ENCODE measurements at regions not wholly inside any gene's neighbourhood (a gene's known extent, or its start where the extent isn't known, plus 50 kb on each side); places are given as distances from the start of the nearest gene placed in this dataset.

- TF ChIP-seq CTCF (IDR thresholded peaks at IDR 0.05) = no peak
- TF ChIP-seq POLR2A (IDR thresholded peaks at IDR 0.05) = no peak
- TF ChIP-seq POLR2AphosphoS5 (IDR thresholded peaks at IDR 0.05; ENCODE audit: insufficient read depth in 1 of 2, low read depth in 1 of 2) = no peak
Measured at GRCh38 chr2:23322567-23323197, 62.3 kb upstream of the KLHL29 start.

All from vagina (tissue), 2 donors.